HG03025 (cell line): ENCODE measurements at regions not wholly inside any gene's neighbourhood (a gene's known extent, or its start where the extent isn't known, plus 50 kb on each side); places are given as distances from the start of the nearest gene placed in this dataset.

ENCODE experiments used
- ATAC-seq: cut with Tn5 transposase; IDR thresholded peaks from one replicate; pipeline ENCODE4 v1.9.1; 2021; ENCODE audit warnings: mild to moderate bottlenecking, moderate library complexity; ENCODE audit not compliant: unreplicated experiment, low FRiP score

DNA sequence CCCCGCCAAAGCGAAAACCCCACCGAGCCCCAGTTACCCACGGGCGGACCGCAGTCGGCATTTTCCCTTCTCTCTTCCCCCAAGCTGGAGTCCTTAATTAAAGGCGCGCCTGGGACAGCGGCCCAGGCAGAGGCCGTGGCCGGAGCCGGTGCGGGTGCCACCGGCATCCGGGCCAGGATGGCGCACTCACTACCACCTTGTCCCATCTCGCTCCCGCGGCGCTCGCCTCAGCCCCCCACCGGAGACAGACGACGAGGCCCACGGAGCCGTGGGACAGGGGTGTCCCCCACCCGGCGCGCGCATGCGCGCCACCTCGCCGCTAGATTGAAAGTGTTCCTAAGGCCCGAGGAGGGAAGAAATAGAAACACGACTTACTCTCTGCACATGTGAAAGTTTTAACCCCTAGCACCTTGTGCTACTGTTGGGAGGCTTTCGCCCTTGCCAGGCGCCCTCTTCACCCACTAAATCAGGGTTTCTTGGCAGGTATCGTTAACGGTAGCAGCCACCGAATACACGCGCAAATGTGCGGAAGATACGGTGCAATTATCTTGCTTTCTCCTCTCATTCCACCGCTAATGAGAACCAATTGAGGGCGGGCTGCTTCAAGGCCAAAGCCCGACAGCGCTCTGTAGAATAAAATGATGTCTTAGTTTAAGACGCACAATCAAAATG is 64.3 kb upstream of the CCDC160 start:
- no peak for ATAC-seq

DNA sequence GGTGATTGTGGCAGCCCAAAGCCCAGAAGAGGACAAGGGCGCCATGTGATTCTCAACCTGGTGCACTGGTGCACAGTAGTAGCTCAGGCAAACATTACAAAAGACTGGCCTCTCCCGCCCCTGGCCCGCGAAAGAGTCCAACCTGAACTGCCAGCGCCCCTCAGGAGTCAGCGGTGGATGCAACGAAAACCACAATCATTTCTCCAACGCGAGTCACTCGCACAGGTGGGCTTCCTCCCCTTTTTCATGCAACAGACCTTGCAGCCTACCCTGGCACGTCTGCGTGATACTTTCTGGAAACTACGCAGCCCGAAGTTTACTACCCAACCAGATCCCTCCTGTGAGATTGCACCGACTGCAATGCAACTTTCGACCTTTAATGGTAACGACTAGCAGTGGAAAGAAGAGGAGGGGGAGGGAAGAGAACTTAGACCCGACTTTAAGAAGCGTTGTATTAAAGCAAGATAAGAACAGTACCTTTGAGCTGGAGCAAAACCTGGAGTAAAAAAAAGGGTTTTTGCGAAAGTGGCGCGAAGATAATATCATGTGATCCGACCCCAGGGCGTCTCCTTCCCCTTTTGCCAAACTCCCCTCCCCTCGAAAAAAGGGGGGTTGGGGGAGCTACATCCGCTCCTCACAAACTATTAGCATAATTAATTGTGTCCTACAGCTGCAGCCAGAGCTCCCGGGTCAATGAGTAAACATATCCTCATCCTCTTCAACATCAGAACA is 63.3 kb upstream of the CCDC160 start:
- no peak for ATAC-seq

DNA sequence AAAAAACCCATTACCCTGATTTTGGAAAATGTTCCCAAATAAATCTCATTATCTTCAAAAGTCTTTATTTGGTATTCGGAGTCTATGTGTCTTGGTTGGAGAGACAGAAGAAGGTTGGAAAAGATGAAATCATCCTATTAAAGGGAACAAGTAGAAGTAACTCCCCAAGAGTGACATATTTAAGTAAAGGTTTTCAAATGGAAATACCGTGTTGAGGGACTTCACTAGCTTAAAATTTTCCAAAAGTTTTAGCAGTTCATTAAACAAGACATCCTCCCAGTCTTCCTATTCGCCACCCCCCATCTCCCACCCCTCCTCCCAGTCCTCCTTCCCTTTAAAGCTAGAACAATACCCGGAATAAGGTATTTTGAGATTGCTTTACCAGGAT is 62.7 kb upstream of the CCDC160 start:
- ATAC-seq: no peak

DNA sequence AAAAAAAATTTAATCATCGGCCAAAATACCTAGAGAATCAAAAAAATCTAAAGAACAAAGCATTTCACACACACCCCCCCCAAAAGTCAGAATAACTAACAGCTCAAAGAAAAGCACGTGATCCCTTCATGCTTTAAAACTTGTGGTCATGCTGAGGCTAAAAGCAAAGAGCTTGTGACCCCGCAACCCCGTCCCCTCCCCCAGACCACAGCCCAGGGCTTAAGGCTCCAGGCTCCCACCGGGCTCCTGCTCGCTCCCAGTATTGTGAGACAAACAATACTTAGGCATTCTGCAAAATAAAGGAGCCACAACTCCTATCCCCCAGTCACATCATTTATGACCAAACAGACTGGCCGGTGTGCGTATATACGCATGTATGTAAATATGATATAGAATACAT is 62.1 kb upstream of the CCDC160 start:
- no peak for ATAC-seq

DNA sequence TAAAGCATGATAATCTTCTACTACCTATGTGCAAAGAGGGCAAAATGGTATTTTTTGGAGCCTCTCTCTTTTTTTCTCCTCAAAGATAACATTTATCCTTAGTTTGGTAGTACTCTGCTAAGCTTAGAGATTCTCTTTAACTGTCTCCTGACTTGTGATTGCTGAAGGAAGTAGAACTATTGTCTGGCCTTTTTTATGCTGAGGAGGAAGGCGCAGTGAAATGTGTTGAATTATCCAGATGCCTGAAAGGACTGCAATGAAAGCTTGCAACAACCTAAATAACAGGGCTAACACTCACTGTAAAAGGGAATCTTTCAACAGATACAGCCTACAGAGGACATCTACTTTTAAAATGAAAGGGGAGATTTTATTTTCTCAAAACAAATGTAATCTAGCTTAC is 59.5 kb upstream of the CCDC160 start:
- no peak for ATAC-seq

DNA sequence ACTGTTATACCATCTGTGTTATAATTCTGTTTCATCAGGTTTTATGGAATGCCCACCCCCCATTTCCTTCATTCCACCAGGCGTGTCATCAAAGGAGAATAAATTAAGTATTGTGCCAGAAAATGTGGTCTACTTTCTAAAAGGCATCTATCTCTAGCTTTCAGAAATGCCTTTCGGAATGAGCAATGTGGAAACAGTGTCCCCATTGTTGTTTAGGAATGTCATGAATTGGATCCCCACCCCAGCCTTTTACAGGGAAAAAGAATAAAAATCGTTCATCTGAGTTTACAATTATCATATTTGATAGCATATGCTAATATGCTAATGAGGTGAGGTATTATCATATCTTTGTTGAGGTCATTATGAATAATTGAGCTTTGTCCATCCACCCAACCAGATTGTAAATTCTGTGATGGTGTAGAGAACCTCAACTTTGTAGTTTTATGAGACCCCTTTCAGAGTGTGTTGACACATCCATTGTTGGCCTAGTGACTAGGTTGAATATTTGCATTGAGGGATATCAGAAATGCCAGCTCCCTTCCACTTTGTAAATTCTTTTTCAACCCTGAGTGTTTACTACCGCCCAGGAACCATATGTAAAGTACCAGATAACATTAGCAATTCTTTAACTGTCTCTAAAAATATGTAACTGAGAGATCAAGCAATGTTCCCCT is 56.2 kb upstream of the CCDC160 start:
- no peak for ATAC-seq

DNA sequence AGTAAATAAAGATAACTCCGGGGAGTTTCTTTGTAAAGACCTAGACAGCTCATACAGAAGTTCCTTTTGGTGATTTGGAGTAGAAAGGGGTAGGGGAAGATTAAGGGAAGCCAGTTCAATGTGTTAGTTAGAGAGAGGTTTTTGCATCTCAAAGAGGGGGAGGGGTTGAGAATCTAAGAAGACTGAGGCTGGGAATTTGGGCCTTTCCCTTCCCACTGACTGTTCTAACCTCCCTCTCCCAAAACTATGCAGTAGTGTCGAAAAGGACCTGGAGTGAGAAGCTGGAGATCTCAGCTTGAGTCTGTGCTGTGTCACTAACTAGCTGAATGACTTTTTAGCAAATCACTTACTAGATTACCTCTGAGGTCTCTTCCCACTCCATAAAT is 55.7 kb upstream of the CCDC160 start:
- no peak for ATAC-seq

DNA sequence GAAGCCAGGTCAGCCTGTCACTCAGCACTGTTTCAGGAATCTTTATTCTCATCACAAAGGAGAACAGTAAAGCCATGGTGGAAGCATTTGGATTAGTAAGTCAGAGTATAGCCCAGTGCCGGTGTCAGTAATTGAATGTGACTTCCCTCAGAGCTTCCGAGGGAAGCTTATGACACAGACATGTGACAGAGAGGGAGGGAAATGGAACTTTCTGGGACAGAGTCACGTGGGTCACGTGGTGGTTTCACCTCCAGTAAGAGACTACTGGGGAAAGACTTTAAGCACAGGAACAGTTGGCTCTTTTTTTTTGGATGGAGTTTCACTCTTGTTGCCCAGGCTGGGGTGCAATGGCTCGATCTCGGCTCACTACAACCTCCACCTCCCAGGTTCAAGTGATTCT is 53.3 kb upstream of the CCDC160 start:
- no peak for ATAC-seq

DNA sequence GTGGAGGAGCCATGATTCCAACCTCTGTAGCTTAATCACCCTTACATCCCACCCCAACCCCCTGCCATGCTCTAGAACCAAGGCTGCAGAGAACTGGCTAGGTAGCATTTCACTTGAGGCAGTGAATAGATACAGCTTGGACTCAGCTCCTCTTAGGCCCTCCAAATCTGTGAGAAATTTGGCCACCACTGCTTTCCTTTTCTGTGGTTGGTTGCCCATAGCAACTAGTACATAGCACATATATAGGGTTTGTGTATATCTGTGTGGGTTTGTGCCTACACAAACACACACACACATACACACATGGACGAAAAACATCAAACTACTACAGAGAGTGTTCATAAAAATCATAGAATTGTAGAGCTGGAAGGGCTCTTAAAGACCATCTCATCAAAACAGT is 52.0 kb upstream of the CCDC160 start:
- ATAC-seq: no peak

DNA sequence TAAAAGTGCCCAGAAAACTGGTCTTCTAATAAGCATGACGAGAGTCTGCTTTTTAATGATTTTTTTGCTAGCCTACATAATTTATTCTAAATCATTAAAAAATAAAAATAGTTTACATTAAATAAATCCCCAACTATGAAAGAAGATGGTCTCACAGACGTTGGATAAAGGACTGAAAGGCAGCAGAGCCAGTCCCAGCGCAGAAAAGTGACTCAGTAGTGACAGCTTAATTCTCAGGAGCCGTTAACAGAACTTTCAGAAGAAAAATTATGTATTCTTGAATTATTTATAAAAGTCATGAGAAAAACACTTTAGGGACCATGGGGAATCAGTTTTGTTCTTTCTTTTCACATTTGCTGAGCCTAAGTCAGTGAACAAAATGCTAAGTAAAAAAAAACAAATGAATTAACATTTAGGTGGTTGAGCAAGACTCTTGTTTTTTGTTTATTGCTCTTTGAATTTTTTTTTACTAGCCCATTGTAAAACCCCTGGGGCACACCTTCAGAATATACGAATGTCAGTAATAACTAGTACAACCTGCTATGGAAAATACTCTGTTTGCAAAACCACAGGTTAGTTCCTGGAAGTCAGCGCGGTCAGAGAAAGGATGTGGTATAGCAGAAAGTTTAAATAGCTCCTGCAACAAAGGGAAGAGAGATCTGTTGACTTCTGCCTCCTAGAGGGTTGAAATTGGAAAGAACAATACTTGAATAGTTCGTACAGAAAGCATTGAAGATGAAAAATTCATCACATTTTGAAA is 50.4 kb upstream of the CCDC160 start:
- peak; percentile 73 for ATAC-seq
